ENCODE measurements at regions not wholly inside any gene's neighbourhood (a gene's known extent, or its start where the extent isn't known, plus 50 kb on each side); places are given as distances from the start of the nearest gene placed in this dataset.
"Not testable (repeated sequence)": the region's sequence is repeated elsewhere in the genome, so short reads cannot be mapped to it uniquely, and the experiment has no call there.

GRCh38 chr10:130261306-130261705 lies 125.1 kb downstream of the GLRX3 start:
- no peak for DNase-seq (ENCODE audit: low read depth in 2 of 2)

DNA sequence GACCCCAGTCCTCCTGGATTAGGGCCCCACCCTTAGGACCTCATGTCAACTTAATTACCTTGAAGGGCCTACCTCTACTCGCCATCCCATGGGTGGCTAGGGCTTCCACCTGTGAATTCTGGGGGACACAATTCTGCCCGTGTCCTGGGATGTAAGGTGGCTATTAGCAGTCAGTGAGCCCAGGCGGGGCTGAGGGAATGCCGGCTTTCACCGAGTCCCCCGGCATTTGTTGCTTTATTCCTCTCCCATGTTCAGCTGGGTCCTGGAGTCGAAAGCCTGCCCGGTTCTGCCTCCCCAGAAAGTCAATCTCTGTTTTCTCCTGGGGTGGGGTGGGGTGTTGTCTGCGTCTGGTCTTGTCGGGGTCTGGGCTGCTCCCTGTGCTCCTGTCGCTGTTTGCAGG lies 125.6 kb downstream of the GLRX3 start:
- DNase-seq (ENCODE audit: low read depth in 2 of 2) = no peak

DNA sequence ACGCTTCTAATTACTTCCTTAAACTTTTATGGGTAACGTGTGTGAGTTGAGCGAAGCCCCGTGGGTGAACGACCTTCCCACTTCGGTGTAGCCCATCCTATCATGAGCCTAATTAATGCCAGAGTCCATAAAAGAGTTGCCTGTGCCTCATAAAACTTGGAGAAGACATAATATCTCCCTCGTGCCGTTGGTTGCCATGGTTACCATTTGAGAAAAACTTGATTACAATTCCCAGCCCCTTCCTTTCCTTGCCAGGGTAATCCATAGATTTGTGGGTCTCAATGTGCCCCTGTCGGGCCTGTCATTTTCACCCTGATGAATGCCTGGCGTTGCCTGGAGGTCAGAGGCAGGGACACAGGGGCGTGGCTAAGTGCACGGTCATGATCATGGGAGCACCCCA lies 127.1 kb downstream of the GLRX3 start:
- no peak for DNase-seq (ENCODE audit: low read depth in 2 of 2)

- DNase-seq (ENCODE audit: low read depth in 2 of 2) = no peak
Observed at GRCh38 chr10:130265542-130265941, 129.4 kb downstream of the GLRX3 start.

- DNase-seq (ENCODE audit: low read depth in 2 of 2) = no peak
Observed at GRCh38 chr10:130282492-130283218, 146.5 kb downstream of the GLRX3 start.

DNA sequence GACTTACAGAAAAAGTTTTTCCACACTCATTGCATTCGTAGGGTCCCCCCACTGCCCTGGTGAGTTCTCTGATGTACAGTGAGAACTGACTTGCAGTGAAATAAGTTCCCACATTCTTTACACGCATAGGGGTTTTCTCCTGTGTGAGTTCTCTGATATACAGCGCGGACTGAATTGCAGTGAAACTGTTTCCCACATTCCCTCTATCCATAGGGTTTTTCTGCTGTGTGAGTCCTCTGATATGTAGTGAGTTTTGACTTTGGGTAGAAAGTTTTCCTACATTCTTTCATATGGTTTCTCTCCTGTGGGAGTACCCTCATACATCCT lies 147.0 kb downstream of the GLRX3 start:
- DNase-seq (ENCODE audit: low read depth in 2 of 2) = no peak

DNA sequence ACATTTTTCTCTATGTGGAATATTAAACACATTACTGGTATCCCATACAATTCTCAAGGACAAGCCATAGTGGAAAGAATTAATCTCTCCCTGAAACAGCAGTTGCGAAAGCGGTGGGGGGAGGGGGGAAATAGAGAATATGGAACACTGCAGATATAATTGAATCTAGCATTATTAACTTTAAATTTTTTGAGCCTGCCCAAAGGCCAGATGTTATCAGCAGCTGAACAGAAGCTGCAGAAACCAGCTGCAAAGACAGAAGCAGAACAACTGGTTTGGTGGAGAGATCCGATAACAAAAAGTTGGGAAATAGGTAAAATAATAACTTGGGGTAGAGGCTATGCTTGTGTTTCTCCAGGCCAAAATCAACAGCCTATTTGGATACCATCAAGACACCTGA lies 159.6 kb downstream of the GLRX3 start:
- not testable (repeated sequence) for DNase-seq (ENCODE audit: low read depth in 2 of 2)

GRCh38 chr10:130300608-130301020 lies 164.4 kb downstream of the GLRX3 start:
- peak in 1 of 2 donors; percentile 49 for DNase-seq (ENCODE audit: low read depth in 2 of 2)

DNA sequence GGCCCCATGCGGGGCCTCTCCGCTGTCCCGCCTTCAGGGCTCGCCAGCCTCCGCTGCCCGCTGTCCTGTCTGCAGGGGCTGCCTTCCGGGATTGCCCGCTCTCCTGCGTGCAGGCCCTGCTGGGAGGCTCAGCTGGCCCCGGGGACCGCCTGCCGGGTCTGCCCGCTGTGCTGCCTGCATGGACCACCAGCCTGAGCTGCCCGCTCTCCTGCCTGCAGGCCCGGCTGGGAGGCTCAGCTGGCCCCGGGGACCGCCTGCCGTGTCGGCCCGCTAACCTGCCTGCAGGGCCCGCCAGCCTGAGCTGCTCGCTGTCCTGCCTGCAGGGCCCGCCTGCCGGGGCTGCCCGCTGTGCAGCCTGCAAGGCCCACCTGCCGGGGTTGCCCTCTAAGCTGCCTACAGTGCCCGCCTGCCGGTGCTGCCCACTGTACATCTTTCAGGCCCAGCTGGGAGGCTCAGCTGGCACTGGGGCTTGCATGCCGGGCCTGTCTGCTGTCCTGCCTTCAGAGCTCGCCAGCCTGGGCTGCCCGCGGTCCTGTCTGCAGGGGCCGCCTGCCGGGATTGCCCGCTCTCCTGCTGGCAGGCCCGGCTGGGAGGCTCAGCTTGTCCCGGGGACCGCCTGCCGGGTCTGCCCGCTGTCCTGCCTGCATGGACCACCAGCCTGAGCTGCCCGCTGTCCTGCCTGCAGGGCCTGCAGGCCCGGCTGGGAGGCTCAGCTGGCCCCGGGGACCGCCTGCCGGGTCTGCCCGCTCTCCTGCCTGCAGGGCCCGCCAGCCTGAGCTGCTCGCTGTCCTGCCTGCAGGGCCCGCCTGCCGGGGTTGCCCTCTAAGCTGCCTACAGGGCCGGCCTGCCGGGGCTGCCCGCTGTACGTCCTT lies 165.1 kb downstream of the GLRX3 start:
- DNase-seq (ENCODE audit: low read depth in 2 of 2) = peak in 1 of 2 donors; percentile 58

- DNase-seq (ENCODE audit: low read depth in 2 of 2) = no peak
Observed at GRCh38 chr10:130326954-130327353, 190.8 kb downstream of the GLRX3 start.

GRCh38 chr10:130329792-130330191 lies 193.6 kb downstream of the GLRX3 start:
- no peak for DNase-seq (ENCODE audit: low read depth in 2 of 2)

GRCh38 chr10:130333185-130333584 lies 197.0 kb downstream of the GLRX3 start:
- no peak for DNase-seq (ENCODE audit: low read depth in 2 of 2)

- DNase-seq (ENCODE audit: low read depth in 2 of 2) = no peak
Observed at GRCh38 chr10:130335336-130335735, 199.1 kb downstream of the GLRX3 start.

- no peak for DNase-seq (ENCODE audit: low read depth in 2 of 2)
Observed at GRCh38 chr10:130336617-130337304, 200.6 kb downstream of the GLRX3 start.

GRCh38 chr10:130337305-130337640 lies 201.1 kb downstream of the GLRX3 start:
- DNase-seq (ENCODE audit: low read depth in 2 of 2) = no peak

DNA sequence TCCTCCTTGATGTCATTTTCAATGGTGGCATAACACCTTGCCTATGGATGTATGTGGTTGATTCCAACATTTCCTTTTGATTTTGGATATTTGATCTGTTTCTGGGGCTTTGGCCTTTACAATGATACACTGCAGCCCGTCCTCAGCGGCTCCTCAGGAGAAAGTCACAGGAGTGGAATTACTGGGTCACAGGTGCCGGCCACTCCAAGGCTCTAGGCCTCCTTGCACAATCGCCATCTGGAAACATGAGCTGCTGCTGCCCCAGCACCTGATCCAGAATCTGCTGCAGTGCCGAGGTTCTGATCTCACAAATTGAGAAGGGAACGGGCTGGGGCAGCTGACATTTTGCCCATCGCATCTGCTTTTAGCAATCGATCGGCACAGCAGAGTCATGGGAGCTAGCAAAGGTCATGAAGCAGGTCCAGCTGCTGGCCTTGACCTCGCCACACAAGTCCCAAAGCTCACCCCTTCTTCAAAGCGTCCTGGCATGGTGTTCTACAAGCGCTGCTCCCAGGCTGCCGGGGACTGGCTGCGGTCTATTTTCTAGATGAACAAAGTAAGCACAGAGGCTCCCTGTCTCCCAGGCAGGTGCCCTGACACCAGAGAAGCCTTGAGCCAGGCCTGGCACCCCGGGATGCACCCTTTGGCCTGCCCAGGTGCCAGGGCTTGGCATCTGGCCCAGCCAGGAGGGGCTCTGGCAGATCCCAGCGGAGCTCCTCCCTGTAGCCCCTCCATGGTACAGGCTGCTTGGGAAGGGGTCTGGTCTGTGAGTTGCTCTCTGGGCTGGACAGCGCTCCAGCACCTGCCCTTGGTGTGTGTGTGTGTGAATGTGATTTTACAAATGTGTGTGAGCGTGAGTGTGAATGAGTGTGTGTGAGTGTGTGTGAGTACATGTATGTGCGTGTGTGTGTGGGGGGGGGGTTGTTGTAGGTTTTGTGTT lies 201.8 kb downstream of the GLRX3 start:
- DNase-seq (ENCODE audit: low read depth in 2 of 2) = no peak

DNA sequence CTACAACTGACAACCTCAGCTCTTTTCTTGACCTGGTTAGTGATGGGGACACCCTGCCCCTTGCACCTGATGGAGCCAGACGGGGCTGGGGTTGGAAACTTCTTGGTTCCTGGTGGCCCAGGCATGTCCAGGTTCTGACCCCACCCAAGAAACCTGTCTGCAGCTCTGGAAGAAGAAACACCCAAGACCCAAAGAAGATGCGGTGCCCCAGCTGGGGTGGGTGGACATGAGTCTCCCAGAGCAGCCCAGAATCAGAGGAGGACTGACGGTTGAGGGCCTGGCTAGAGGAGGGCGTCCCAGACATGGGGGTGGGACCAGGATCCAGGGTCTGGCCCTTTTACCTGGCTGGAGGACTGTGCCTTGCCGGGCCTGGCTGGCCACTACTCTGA lies 202.4 kb downstream of the GLRX3 start:
- no peak for DNase-seq (ENCODE audit: low read depth in 2 of 2)

DNA sequence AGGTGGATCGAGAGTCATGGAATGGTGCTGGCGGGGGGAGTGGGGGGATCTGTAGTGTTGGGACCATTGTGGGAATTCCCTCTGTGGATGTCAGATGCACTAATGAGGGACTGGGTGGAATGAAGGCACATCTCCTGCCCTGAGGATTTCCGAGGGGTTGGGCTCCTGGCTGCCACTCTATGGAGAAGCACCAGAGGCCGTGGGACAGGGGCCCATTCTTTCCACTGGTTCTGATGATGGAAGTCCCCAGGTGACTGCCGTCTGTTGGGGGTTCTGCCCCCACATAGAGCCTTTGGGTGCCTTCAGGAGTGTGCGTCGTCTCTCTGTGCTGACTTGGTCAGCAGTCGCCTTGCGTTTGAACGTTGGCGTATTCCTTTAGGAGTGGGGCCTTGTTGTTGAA lies 202.9 kb downstream of the GLRX3 start:
- no peak for DNase-seq (ENCODE audit: low read depth in 2 of 2)

DNA sequence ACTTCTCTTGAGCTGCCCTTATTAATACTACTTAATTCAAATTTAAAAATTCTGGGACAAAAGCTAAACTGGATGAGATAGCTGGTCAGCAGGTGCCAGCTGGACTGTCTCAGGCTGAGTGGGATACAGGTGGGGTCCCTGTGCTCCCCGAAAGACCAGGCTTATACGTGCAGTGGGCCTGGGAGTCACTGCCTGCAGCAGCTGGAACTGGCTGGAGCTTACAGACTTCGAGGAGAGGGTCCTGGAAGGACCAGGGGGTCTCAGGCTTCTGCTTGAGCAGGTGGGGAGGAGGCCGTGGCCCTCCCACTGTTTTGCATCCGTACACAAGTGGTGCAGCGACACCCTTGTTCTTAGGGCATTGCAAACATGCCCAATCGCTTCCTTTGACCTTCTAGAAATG lies 203.7 kb downstream of the GLRX3 start:
- DNase-seq (ENCODE audit: low read depth in 2 of 2) = no peak

- no peak for DNase-seq (ENCODE audit: low read depth in 2 of 2)
Observed at GRCh38 chr10:130340816-130341215, 204.6 kb downstream of the GLRX3 start.

GRCh38 chr10:130341356-130341755 lies 205.2 kb downstream of the GLRX3 start:
- DNase-seq (ENCODE audit: low read depth in 2 of 2) = no peak

GRCh38 chr10:130345728-130346127 lies 209.5 kb downstream of the GLRX3 start:
- no peak for DNase-seq (ENCODE audit: low read depth in 2 of 2)
